Embryonic facial prominence (tissue), 1 donor: ENCODE measurements at regions not wholly inside any gene's neighbourhood (a gene's known extent, or its start where the extent isn't known, plus 50 kb on each side); places are given as distances from the start of the nearest gene placed in this dataset.
"Not testable (repeated sequence)": the region's sequence is repeated elsewhere in the genome, so short reads cannot be mapped to it uniquely, and the experiment has no call there.

ENCODE experiments used
- DNase-seq: peaks from one replicate; pipeline ENCODE4 v3.0.0-alpha.2; 2016; ENCODE audit errors: extremely low spot score

DNA sequence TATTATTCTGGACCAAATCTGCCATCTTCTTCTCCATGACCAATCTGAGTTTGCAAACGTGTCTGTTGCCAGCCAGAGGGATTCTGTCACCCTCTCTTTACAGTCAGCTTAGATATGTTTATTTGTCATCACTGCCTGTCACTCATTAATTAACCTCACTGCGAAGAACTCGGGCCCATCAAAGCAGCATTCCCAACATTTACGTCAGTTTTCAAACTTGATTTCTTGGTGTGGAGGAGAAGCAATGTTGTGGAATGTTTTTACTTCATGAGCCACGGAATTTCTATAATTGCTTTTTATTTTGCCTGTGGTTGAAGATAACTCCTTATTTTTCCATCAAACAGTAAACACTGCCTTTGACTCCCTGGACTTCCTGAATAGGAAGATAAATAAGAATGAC, 91.8 kb upstream of the CNKSR3 start:
- DNase-seq, result no peak

DNA sequence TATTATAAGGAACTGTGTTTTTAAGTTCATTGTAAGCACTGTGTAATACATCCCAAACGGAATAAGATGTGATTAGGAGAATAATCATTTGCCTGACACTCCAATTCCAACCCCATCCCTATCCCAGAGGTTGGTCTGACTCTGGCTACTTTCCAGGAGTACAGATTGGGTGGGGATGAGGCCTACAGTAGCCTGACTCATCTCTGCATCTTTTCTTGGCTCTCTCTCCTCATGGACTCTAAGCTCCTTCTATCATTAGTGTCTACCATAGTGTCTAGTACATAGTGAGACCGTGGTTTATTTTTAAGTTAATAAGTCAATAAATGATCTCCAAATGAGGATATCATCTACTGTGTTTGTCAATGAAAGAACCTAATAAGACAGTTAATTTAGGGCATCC, 92.2 kb upstream of the CNKSR3 start:
- DNase-seq, result no peak

GRCh38 chr6:154604119-154604518, 93.6 kb upstream of the CNKSR3 start:
- DNase-seq, result no peak

- no peak for DNase-seq
Observed at GRCh38 chr6:154605178-154605881, 94.8 kb upstream of the CNKSR3 start.

DNA sequence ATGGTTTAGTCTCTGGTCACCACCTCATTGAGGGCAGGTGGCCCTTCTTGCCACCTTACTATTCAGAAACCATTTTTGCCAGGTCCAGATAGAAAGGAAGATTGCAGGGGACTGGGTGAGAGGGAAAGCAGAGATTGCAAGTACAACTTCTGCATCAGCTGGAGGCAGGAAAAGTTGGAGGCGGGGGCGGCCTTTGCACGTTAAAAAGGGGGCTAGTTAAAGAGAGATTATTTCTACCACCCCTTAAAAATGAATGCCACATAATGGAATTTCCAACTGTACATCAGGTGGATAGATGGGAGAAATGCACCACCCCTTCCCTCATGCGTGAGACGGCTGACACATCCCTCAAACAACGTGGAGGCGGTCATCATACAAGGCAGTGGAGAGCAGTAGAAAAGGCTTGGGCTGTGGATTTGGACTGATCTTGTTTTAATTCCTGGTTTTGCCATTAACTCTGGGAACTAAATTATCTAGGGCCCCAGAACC, 95.4 kb upstream of the CNKSR3 start:
- DNase-seq, result no peak

DNA sequence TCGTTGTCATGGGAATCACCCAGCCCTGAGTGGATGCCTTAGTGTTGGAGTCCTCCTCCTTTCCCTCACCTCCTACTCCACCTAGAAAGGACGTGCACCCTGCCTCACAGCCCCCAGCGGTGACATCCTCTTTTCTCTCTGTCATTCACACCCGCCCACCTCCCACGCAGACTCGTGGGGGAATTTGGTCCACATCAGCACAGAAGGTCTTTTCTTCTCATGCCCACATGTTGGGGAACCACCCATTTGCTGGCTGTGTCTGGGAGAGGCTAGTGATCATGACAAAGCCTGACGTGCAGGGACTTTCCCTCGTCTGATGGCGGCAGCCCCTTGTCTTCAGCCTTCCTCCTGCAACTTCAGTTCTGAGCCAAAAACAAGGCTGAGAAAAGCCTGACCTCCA, 96.0 kb upstream of the CNKSR3 start:
- DNase-seq, result no peak

GRCh38 chr6:154606860-154607259, 96.4 kb upstream of the CNKSR3 start:
- DNase-seq, result no peak

DNA sequence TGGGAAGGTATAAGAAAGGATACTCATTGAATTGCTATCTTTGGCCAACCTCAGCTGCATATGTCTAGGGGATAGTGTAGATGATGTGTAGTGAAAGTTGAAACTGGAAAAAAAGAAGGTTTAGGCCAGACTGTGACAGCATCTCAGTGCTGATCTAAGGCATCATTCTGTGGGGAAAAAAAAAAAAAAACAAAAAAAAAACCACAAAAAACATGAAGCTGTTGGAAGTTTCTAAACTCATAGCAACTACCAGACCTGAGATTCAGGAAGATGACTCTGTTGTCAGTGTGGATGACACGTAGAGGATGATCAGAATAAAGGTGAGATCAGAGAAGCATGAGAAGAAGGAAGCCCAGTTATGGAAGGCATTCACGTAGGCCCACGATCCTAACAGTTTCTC, 100.8 kb upstream of the CNKSR3 start:
- no peak for DNase-seq

DNA sequence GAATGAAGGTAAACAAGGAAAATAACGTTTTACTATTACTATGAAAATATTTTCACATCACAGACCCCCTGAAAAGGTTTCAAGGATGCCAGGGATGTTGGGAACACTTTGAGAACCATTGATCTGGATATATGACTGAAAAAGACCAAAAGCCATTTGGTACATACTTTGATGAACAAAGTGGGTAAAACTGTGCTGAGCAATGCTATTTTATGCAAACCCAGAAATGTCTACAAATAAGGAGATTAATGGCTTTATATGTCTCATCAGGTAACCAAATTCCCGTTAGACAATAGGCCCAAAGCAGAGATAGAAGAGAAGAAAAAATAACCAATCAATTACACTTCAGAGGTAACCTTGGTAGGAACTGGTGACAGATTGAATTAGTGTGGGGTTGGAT, 101.4 kb upstream of the CNKSR3 start:
- DNase-seq, result no peak

GRCh38 chr6:154613137-154613676, 102.7 kb upstream of the CNKSR3 start:
- DNase-seq, result no peak

GRCh38 chr6:154614101-154614500, 103.6 kb upstream of the CNKSR3 start:
- DNase-seq, result no peak

DNA sequence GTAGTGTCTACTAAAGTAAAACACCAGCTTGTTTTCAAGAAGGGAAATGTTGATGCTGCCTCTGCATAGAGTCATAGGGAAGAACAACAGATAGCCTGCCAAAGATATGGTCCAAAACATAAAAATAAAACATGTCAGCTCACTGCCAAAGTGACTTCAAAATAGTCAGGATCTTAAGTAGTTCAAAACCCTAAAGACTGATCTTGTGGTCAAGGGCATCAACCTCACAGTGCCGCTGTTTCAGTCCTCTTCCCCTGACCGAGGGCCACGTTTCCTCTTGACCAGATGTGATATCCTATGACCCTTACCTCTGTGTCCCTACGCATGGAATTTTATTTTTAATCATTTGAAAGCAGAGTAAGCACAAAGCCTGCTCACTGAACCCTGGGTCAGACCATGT, 104.2 kb upstream of the CNKSR3 start:
- no peak for DNase-seq

- no peak for DNase-seq
Observed at GRCh38 chr6:154615483-154616025, 105.1 kb upstream of the CNKSR3 start.

DNA sequence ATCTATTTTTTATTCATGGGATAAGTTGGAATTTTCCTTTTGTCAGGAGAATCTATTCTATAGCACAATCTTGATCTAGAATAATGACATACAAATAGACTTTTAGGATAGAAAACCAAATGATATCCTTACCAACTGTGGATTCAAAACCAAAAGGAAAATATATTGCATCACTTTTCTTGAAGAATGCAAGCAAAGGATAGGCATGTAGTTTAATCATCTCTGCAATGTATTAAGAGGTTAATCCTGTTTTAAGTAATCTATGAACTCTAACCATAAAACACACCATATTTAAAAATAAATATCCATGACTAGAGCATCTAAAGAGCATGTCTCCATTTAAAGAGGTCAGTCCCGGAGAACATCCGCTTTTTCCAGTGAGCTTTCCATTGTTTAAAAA, 106.7 kb upstream of the CNKSR3 start:
- no peak for DNase-seq

DNA sequence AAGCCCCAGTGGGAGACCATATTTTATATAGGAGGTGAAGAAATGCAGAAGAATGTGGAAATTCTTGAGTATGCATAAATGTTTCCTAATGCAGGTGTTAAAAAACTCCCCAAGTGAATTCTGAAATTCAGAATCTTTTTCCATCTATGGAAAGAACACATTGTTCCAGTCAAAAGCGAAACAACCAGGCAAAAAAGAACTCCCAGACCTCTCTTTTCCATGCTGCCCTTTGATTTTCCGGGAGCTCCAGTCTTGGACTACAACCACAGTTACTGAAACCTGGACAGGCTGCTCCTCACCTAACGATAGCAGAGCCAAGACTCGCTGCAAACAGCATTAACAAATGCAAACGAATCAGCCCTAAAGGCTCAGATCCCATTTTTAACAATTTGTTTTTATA, 108.7 kb upstream of the CNKSR3 start:
- DNase-seq, result no peak

DNA sequence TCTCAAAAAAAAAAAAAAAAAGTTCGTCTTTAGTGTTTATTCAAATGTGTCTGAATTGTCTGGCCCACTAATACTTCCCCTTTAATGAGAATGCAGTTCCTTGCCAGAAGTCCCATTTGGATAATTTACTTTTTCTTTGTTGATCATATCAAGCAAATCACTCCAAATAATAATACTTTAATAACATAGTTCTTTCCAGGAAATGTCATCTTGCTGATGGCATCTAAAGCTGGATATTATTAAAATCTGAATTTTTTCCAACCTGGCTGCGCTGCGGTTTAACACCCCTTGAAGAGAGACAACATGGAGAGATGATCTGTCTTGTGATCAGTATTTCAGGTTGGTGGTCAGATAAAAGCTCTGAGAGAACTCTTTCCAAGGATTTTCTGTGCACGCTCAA, 111.2 kb upstream of the CNKSR3 start:
- no peak for DNase-seq

- DNase-seq, result no peak
Observed at GRCh38 chr6:154622618-154623336, 110.4 kb upstream of the SCAF8 start.

DNA sequence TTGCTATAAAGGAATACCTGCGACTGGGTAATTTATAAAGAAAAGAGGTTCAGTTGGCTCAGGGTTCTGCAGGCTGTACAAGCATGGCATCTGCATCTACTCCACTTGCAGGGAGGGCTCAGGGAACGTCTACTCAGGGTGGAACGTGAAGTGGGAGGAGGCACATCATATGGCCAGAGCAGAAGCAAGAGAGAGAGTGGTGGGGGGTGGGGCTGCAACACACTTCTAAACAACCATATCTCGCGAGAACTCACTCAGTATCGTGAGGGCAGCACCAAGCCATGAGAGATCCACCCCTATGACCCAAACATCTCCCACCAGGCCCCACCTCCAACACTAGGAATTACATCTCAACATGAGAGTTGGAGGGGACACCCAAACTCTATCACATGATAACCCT, 109.8 kb upstream of the SCAF8 start:
- no peak for DNase-seq

DNA sequence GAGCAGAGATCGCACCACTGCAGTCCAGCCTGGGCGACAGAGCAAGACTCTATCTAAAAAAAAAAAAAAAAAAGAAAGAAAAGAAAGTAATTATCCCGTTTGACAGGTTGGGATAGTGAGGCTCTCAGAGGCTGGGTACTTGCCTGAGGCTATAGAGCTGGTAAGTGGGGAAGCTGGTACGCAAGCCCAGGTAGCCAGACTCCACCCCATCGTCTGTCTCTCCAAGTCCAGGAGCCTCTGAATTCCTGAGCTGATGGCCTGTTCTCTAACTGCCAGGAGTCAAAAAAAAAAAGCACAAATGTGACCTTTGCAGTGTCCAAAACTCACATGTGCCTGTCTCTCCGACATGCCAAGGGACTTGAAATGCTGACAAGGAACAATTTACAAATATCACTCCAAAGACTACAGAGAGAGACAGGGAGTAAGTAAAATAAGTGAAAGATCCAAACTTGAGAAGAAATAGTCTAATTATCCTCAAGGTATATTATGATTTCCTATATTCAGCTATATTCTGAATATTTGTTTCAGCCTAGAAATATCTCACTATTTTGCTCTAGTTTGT, 109.1 kb upstream of the SCAF8 start:
- DNase-seq, result no peak

DNA sequence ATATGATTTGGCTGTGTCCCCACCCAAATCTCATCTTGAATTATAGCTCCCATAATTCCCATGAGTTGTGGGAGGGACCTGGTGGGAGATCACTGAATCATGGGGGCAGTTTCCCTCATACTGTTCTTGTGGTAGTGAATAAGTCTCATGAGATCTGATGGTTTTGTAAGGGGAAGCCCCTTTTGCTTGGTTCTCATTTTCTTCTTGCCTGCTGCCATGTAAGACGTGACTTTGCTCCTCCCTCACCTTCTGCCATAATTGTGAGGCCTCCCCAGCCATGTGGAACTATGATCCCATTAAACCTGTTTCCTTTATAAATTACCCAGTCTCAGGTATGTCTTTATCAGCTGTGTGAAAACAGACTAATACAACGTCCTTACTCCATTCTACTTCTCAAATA, 108.5 kb upstream of the SCAF8 start:
- not testable (repeated sequence) for DNase-seq

GRCh38 chr6:154625721-154626120, 107.5 kb upstream of the SCAF8 start:
- no peak for DNase-seq

DNA sequence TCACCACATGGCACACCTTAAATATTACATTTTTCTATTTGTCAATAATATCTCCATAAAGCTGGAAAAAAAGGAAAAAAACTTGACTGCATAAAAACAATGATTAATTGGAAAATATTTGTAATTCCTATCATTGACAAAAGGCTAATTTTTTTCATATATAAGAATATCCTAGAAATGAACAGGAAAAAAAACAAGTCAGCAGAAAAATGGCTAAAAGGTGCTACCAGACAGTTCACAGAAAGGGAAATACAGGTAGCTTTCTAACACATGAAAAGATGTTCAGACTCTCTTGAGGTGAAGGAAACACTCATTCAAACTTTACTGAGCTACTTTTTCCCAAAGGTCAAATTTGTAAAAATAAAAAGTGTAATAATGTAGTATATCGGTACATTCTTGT, 104.1 kb upstream of the SCAF8 start:
- no peak for DNase-seq

DNA sequence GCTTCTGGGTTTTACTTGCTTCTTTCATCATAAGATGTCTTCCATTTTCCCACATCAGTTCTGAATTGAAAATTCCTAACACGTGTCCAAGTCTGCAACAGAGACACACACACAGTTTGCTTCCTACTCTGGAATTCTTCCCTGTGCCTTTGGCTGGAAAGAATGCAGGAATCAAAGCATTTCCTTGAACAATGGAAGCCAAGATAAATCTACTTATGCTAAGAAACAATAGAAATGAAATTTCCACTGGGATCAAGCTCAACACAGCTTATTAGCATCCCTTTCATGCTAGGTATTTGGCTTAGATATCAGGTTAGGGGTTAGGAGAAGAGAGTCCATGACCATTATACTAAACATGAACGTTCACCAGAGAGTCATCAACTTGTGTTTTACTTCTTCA, 101.1 kb upstream of the SCAF8 start:
- no peak for DNase-seq
